HG03066 (cell line): ENCODE measurements at regions not wholly inside any gene's neighbourhood (a gene's known extent, or its start where the extent isn't known, plus 50 kb on each side); places are given as distances from the start of the nearest gene placed in this dataset.
"Not testable (repeated sequence)": the region's sequence is repeated elsewhere in the genome, so short reads cannot be mapped to it uniquely, and the experiment has no call there.

ENCODE experiments used
- ATAC-seq: cut with Tn5 transposase; IDR thresholded peaks from one replicate; pipeline ENCODE4 v1.9.1; 2021; ENCODE audit warnings: low read depth; ENCODE audit not compliant: unreplicated experiment

GRCh38 chr11:92588393-92588792 lies 363.8 kb downstream of the FAT3 start:
- ATAC-seq = no peak

GRCh38 chr11:92589512-92589911 lies 364.9 kb downstream of the FAT3 start:
- ATAC-seq = no peak

- ATAC-seq = no peak
Observed at GRCh38 chr11:92591521-92591920, 366.9 kb downstream of the FAT3 start.

- no peak for ATAC-seq
Observed at GRCh38 chr11:92594251-92594650, 369.6 kb downstream of the FAT3 start.

GRCh38 chr11:92595052-92595451 lies 370.4 kb downstream of the FAT3 start:
- ATAC-seq = no peak

GRCh38 chr11:92596596-92597317 lies 372.1 kb downstream of the FAT3 start:
- no peak for ATAC-seq

GRCh38 chr11:92601048-92601447 lies 368.4 kb upstream of the MTNR1B start:
- ATAC-seq = no peak

GRCh38 chr11:92605667-92606066 lies 363.8 kb upstream of the MTNR1B start:
- ATAC-seq = no peak

GRCh38 chr11:92607969-92608722 lies 361.3 kb upstream of the MTNR1B start:
- ATAC-seq = no peak

- ATAC-seq = no peak
Observed at GRCh38 chr11:92611157-92611556, 358.3 kb upstream of the MTNR1B start.

GRCh38 chr11:92618020-92618419 lies 351.4 kb upstream of the MTNR1B start:
- ATAC-seq = not testable (repeated sequence)

GRCh38 chr11:92623055-92623454 lies 346.4 kb upstream of the MTNR1B start:
- ATAC-seq = no peak

GRCh38 chr11:92625894-92626293 lies 343.6 kb upstream of the MTNR1B start:
- ATAC-seq = no peak

GRCh38 chr11:92626624-92627023 lies 342.8 kb upstream of the MTNR1B start:
- no peak for ATAC-seq

- ATAC-seq = no peak
Observed at GRCh38 chr11:92627615-92628256, 341.7 kb upstream of the MTNR1B start.

GRCh38 chr11:92628401-92629292 lies 340.8 kb upstream of the MTNR1B start:
- no peak for ATAC-seq

- no peak for ATAC-seq
Observed at GRCh38 chr11:92632495-92632894, 337.0 kb upstream of the MTNR1B start.

GRCh38 chr11:92633820-92634219 lies 335.6 kb upstream of the MTNR1B start:
- ATAC-seq = no peak

GRCh38 chr11:92636543-92637188 lies 332.8 kb upstream of the MTNR1B start:
- ATAC-seq = no peak

GRCh38 chr11:92638678-92639077 lies 330.8 kb upstream of the MTNR1B start:
- no peak for ATAC-seq
